Breast epithelium (tissue), 4 donors: ENCODE measurements at regions not wholly inside any gene's neighbourhood (a gene's known extent, or its start where the extent isn't known, plus 50 kb on each side); places are given as distances from the start of the nearest gene placed in this dataset.

ENCODE experiments used
- DNase-seq, 2 donors: peaks; one replicate each; pipeline ENCODE4 v3.0.0-alpha.2; 2019; ENCODE audit warnings: low spot score in 2 of 2
- H3K27ac ChIP-seq, 2 donors: fragments of 200-600 bp; sonication (generic) in 1 of 2; one replicate each; pipeline ENCODE4 v1.5.1; 2016 to 2019; ENCODE audit warnings: mild to moderate bottlenecking in 1 of 2
- H3K27me3 ChIP-seq, 2 donors: fragments of 200-600 bp; sonication (generic) in 1 of 2; one replicate each; pipeline versions ENCODE4 v1.5.1 to v1.6.0; 2017 to 2019; ENCODE audit warnings: control low read depth in 1 of 2, mild to moderate bottlenecking in 1 of 2
- H3K36me3 ChIP-seq: fragments of 200-600 bp; one replicate; pipeline ENCODE4 v1.5.1; 2019
- H3K4me1 ChIP-seq, 2 donors: fragments of 200-600 bp; sonication (generic); one replicate each; pipeline ENCODE4 v1.5.1; 2016 to 2019; ENCODE audit warnings: control low read depth in 1 of 2
- H3K4me3 ChIP-seq, 3 donors: fragments of 200-600 bp; sonication (generic); 1 replicate in 2 of 3; 2 replicates in 1 of 3; pipeline ENCODE4 v1.5.1; 2016 to 2019; ENCODE audit warnings: mild to moderate bottlenecking in 3 of 3, moderate library complexity in 2 of 3
- H3K9me3 ChIP-seq, 2 donors: fragments of 200-600 bp; sonication (generic) in 1 of 2; one replicate each; pipeline ENCODE4 v1.5.1; 2016 to 2019; ENCODE audit warnings: control low read depth in 1 of 2
- CTCF ChIP-seq, 3 donors: fragments of 450-650 bp; IDR thresholded peaks; one replicate each; pipeline ENCODE4 v1.5.1; 2016 to 2017; ENCODE audit warnings: antibody characterized with exemption in 3 of 3, mild to moderate bottlenecking in 3 of 3, moderate library complexity in 3 of 3
- POLR2A ChIP-seq: fragments of 450-650 bp; IDR thresholded peaks from one replicate; pipeline ENCODE4 v1.6.1; 2016; ENCODE audit warnings: antibody characterized with exemption, mild to moderate bottlenecking, moderate library complexity
- POLR2AphosphoS5 ChIP-seq, 3 donors: sonication (generic); formaldehyde crosslinking; IDR thresholded peaks; one replicate each; pipeline ENCODE4 v1.6.1; 2017; ENCODE audit warnings: antibody characterized with exemption in 3 of 3
- intact Hi-C: fragments of 100-400 bp; cut with DNase I; formaldehyde crosslinking; loops from one replicate; pipeline ENCODE4 v1.15.1; 2023; ENCODE audit warnings: low total_unique reads

DNA sequence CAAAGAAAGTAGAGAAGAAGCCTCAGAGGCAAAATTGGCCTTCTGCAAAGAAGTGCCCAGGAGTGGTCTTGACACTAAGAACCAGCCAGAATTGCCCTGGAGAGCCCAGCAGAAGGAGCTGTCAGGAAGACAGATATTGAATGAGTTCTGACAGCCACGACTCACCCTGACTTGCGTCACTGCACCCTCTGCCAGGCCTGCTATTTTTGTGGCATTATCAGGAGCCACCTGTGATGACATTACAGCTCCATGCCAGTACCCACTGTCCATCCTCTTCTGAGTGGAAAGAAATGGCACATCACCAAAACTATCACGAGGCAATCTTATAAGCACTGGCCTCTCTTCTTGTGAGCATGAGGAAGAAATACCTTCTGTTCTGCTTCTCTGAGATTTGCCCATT lies 67.7 kb downstream of the SMIM20 start:
- H3K4me3 ChIP-seq, result no peak overlapping the region
- no peaks in the 10 kb centered on the region for H3K4me1 ChIP-seq
- H3K36me3 ChIP-seq, result no peaks in the 10 kb centered on the region
- no peaks in the 10 kb centered on the region for H3K27me3 ChIP-seq
- H3K27ac ChIP-seq, result no peak overlapping the region
- no peak for DNase-seq
- intact Hi-C loops, result no loop called here
- TF ChIP-seq POLR2A (no peak), CTCF (IDR thresholded peaks at IDR 0.05) (no peak), POLR2AphosphoS5 (IDR thresholded peaks at IDR 0.05) (no peak)
- H3K9me3 ChIP-seq, result no peaks in the 10 kb centered on the region

DNA sequence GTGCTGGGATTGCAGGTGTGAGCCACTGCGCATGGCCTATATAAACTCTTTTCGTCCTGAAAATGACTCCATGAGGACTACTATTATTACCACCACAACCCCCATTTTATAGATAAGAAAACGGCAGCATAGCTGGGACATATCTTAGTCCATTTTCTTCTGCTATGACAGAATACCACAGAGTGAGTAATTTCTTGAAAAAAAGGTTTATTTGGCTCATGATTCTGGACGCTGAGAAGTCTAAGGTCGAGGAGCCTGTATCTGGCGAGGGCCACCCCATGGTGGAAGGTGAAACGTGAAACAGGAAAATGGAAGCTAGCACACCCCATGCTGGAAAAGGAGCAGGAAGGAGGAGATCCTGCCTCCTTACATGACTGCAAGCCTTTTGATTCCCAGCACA lies 68.9 kb downstream of the SMIM20 start:
- Histone ChIP-seq H3K36me3 (no peaks in the 10 kb centered on the region), H3K27ac (no peak overlapping the region), H3K27me3 (no peaks in the 10 kb centered on the region), H3K4me3 (no peak overlapping the region), H3K9me3 (no peaks in the 10 kb centered on the region), H3K4me1 (no peaks in the 10 kb centered on the region)
- DNase-seq, result no peak
- TF ChIP-seq CTCF (IDR thresholded peaks at IDR 0.05) (no peak), POLR2AphosphoS5 (IDR thresholded peaks at IDR 0.05) (no peak), POLR2A (no peak)
- intact Hi-C loops, result no loop called here

DNA sequence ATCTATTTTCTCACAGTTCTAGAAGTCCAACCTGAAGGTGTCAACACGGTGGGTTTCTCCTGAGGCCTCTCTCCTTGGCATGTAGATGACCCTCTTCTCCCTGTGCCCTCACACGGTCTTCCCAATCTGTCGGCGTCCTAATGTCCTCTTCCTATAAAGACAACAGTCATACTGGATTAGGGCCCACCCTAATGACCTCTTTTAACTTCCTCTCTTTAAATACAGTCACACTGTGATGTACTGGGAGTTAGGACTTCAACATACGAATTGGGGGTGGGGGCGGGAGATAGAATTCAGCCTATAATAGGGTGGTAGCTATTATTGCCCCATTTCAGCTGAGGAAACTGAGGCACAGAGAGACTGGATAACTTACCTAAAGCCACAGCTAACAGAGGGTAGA lies 70.2 kb downstream of the SMIM20 start:
- no peak for DNase-seq
- H3K27ac ChIP-seq, result no peak overlapping the region
- intact Hi-C loops, result no loop called here
- no peak for TF ChIP-seq POLR2AphosphoS5 (IDR thresholded peaks at IDR 0.05)
- no peak for TF ChIP-seq CTCF (IDR thresholded peaks at IDR 0.05)
- no peak for TF ChIP-seq POLR2A
- no peaks in the 10 kb centered on the region for H3K9me3 ChIP-seq
- no peaks in the 10 kb centered on the region for H3K4me1 ChIP-seq
- H3K27me3 ChIP-seq, result no peaks in the 10 kb centered on the region
- no peaks in the 10 kb centered on the region for H3K36me3 ChIP-seq
- H3K4me3 ChIP-seq, result no peak overlapping the region

- H3K4me3 ChIP-seq, result no peak overlapping the region
- H3K27ac ChIP-seq, result no peak overlapping the region
- DNase-seq, result no peak
- H3K27me3 ChIP-seq, result no peaks in the 10 kb centered on the region
- TF ChIP-seq POLR2AphosphoS5 (IDR thresholded peaks at IDR 0.05) (no peak), CTCF (IDR thresholded peaks at IDR 0.05) (no peak), POLR2A (no peak)
- H3K36me3 ChIP-seq, result no peaks in the 10 kb centered on the region
- H3K9me3 ChIP-seq, result no peaks in the 10 kb centered on the region
- no peaks in the 10 kb centered on the region for H3K4me1 ChIP-seq
- intact Hi-C loops, result no loop called here
These were observed 70.8 kb downstream of the SMIM20 start for GRCh38 chr4:25984796-25985195.

DNA sequence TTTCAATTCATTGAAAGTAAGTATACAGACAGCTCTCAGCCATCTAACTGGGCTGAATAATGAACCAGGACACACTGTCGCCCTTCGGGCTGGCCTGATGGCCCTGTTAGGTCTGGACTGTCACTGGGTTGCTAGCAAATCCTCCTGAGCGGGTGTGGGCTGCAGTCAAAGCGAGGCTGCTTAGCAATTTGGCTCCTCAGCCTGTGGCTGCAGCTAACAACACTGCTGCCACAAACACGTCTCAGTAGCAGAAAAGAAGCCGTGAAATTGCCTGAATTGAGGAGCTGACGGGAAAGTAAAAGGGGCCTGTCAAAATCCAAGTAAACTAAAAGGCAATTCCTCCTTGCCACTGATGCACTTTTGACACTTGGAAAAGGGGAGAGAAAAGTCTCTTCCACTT lies 72.8 kb downstream of the SMIM20 start:
- Histone ChIP-seq H3K36me3 (no peaks in the 10 kb centered on the region), H3K4me1 (no peaks in the 10 kb centered on the region), H3K4me3 (no peak overlapping the region), H3K27ac (no peak overlapping the region), H3K9me3 (no peaks in the 10 kb centered on the region), H3K27me3 (no peaks in the 10 kb centered on the region)
- TF ChIP-seq CTCF (IDR thresholded peaks at IDR 0.05) (no peak), POLR2AphosphoS5 (IDR thresholded peaks at IDR 0.05) (no peak), POLR2A (no peak)
- intact Hi-C loops, result no loop called here
- no peak for DNase-seq
